HG02642 (cell line): ENCODE measurements at regions not wholly inside any gene's neighbourhood (a gene's known extent, or its start where the extent isn't known, plus 50 kb on each side); places are given as distances from the start of the nearest gene placed in this dataset.

Experiments
- ATAC-seq: cut with Tn5 transposase; IDR thresholded peaks from one replicate; pipeline ENCODE4 v1.9.1; 2021; ENCODE audit warnings: mild to moderate bottlenecking; ENCODE audit not compliant: unreplicated experiment, poor library complexity

- ATAC-seq: no peak
Observed at GRCh38 chr22:25365491-25366261, 146.2 kb downstream of the CRYBB2 start.

- ATAC-seq: no peak
Observed at GRCh38 chr22:25366408-25366807, 147.0 kb downstream of the CRYBB2 start.

- ATAC-seq: no peak
Observed at GRCh38 chr22:25366876-25367466, 147.5 kb downstream of the CRYBB2 start.

GRCh38 chr22:25367756-25368155 is 148.3 kb downstream of the CRYBB2 start:
- no peak for ATAC-seq

- ATAC-seq: no peak
Observed at GRCh38 chr22:25368271-25368670, 148.8 kb downstream of the CRYBB2 start.

GRCh38 chr22:25369041-25369440 is 149.6 kb downstream of the CRYBB2 start:
- ATAC-seq: no peak

GRCh38 chr22:25370322-25370721 is 150.9 kb downstream of the CRYBB2 start:
- ATAC-seq: no peak

GRCh38 chr22:25372000-25372595 is 152.7 kb downstream of the CRYBB2 start:
- no peak for ATAC-seq

- ATAC-seq: no peak
Observed at GRCh38 chr22:25373961-25374360, 154.5 kb downstream of the CRYBB2 start.

GRCh38 chr22:25374869-25375268 is 155.4 kb downstream of the CRYBB2 start:
- ATAC-seq: no peak

- ATAC-seq: no peak
Observed at GRCh38 chr22:25375683-25376082, 156.2 kb downstream of the CRYBB2 start.

GRCh38 chr22:25377699-25378098 is 158.3 kb downstream of the CRYBB2 start:
- ATAC-seq: no peak

- no peak for ATAC-seq
Observed at GRCh38 chr22:25380122-25380747, 160.8 kb downstream of the CRYBB2 start.

GRCh38 chr22:25382762-25383161 is 163.3 kb downstream of the CRYBB2 start:
- no peak for ATAC-seq

GRCh38 chr22:25383278-25383820 is 163.9 kb downstream of the CRYBB2 start:
- no peak for ATAC-seq

- no peak for ATAC-seq
Observed at GRCh38 chr22:25383892-25384291, 164.5 kb downstream of the CRYBB2 start.

GRCh38 chr22:25386538-25386884 is 167.1 kb downstream of the CRYBB2 start:
- no peak for ATAC-seq

- ATAC-seq: no peak
Observed at GRCh38 chr22:25388415-25388814, 169.0 kb downstream of the CRYBB2 start.

- no peak for ATAC-seq
Observed at GRCh38 chr22:25388866-25389540, 169.6 kb downstream of the CRYBB2 start.

GRCh38 chr22:25389541-25389919 is 170.1 kb downstream of the CRYBB2 start:
- no peak for ATAC-seq
